ENCODE measurements at regions not wholly inside any gene's neighbourhood (a gene's known extent, or its start where the extent isn't known, plus 50 kb on each side); places are given as distances from the start of the nearest gene placed in this dataset.

GRCh38 chr2:11074246-11074820, 80.9 kb upstream of the SLC66A3 start (continued):
- no peak for TF ChIP-seq TSHZ2 (CRISPR knock-in tag; IDR thresholded peaks at IDR 0.05)
- TF ChIP-seq OSR1 (CRISPR knock-in tag; IDR thresholded peaks at IDR 0.05), result no peak
- TF ChIP-seq GLIS3 (CRISPR knock-in tag; IDR thresholded peaks at IDR 0.05), result no peak
- TF ChIP-seq ZFP30 (CRISPR knock-in tag; IDR thresholded peaks at IDR 0.05), result no peak
- TF ChIP-seq ZNF70 (CRISPR knock-in tag; IDR thresholded peaks at IDR 0.05), result no peak
- TF ChIP-seq ISL1 (CRISPR knock-in tag; IDR thresholded peaks at IDR 0.05), result no peak
- TF ChIP-seq PATZ1 (CRISPR knock-in tag; IDR thresholded peaks at IDR 0.05; ENCODE audit: borderline replicate concordance), result no peak
- no peak for TF ChIP-seq TCF4 (CRISPR knock-in tag; IDR thresholded peaks at IDR 0.05; ENCODE audit: borderline replicate concordance)
- no peak for TF ChIP-seq PPARA (CRISPR knock-in tag; IDR thresholded peaks at IDR 0.05; ENCODE audit: borderline replicate concordance)
- TF ChIP-seq TOX (CRISPR knock-in tag; IDR thresholded peaks at IDR 0.05; ENCODE audit: borderline replicate concordance), result no peak

- no peak for ATAC-seq
- TF ChIP-seq TOX (CRISPR knock-in tag; IDR thresholded peaks at IDR 0.05; ENCODE audit: borderline replicate concordance), result no peak
- no peak for TF ChIP-seq PATZ1 (CRISPR knock-in tag; IDR thresholded peaks at IDR 0.05; ENCODE audit: borderline replicate concordance)
- TF ChIP-seq BACH2 (CRISPR knock-in tag; IDR thresholded peaks at IDR 0.05; ENCODE audit: borderline replicate concordance), result no peak
- TF ChIP-seq RARB (CRISPR knock-in tag; IDR thresholded peaks at IDR 0.05), result no peak
- no peak for TF ChIP-seq PPARA (CRISPR knock-in tag; IDR thresholded peaks at IDR 0.05; ENCODE audit: borderline replicate concordance)
- no peak for TF ChIP-seq CREB5 (CRISPR knock-in tag; IDR thresholded peaks at IDR 0.05; ENCODE audit: low read depth)
- no peak for TF ChIP-seq ZNF8 (CRISPR knock-in tag; IDR thresholded peaks at IDR 0.05)
- no peak for TF ChIP-seq ZFP30 (CRISPR knock-in tag; IDR thresholded peaks at IDR 0.05)
- no peak for TF ChIP-seq ZNF565 (CRISPR knock-in tag; conservative IDR thresholded peaks at IDR 0.05; ENCODE audit: low read depth)
- no peak for TF ChIP-seq ZC3H10 (CRISPR knock-in tag; IDR thresholded peaks at IDR 0.05)
- TF ChIP-seq ZNF70 (CRISPR knock-in tag; IDR thresholded peaks at IDR 0.05), result no peak
- no peak for TF ChIP-seq ZFP3 (CRISPR knock-in tag; IDR thresholded peaks at IDR 0.05)
Measured at GRCh38 chr2:11075221-11075620, 80.0 kb upstream of the SLC66A3 start.

- no peak for ATAC-seq
- no peak for TF ChIP-seq CSRNP3 (CRISPR knock-in tag; IDR thresholded peaks at IDR 0.05)
- no peak for TF ChIP-seq ZNF70 (CRISPR knock-in tag; IDR thresholded peaks at IDR 0.05)
- no peak for TF ChIP-seq TSHZ2 (CRISPR knock-in tag; IDR thresholded peaks at IDR 0.05)
- TF ChIP-seq ESRRG (CRISPR knock-in tag; IDR thresholded peaks at IDR 0.05), result no peak
- TF ChIP-seq RARB (CRISPR knock-in tag; IDR thresholded peaks at IDR 0.05), result no peak
- TF ChIP-seq ZC3H10 (CRISPR knock-in tag; IDR thresholded peaks at IDR 0.05), result no peak
- no peak for TF ChIP-seq ARNTL (CRISPR knock-in tag; IDR thresholded peaks at IDR 0.05; ENCODE audit: borderline replicate concordance, low read depth)
- no peak for TF ChIP-seq GLIS3 (CRISPR knock-in tag; IDR thresholded peaks at IDR 0.05)
- TF ChIP-seq PATZ1 (CRISPR knock-in tag; IDR thresholded peaks at IDR 0.05; ENCODE audit: borderline replicate concordance), result no peak
- no peak for TF ChIP-seq ZFP3 (CRISPR knock-in tag; IDR thresholded peaks at IDR 0.05)
- TF ChIP-seq OSR1 (CRISPR knock-in tag; IDR thresholded peaks at IDR 0.05), result no peak
- no peak for TF ChIP-seq SNAI2 (CRISPR knock-in tag; IDR thresholded peaks at IDR 0.05)
- TF ChIP-seq CSDC2 (CRISPR knock-in tag; IDR thresholded peaks at IDR 0.05), result no peak
- no peak for TF ChIP-seq ZNF8 (CRISPR knock-in tag; IDR thresholded peaks at IDR 0.05)
- TF ChIP-seq TOX (CRISPR knock-in tag; IDR thresholded peaks at IDR 0.05; ENCODE audit: borderline replicate concordance), result no peak
- no peak for TF ChIP-seq PPARA (CRISPR knock-in tag; IDR thresholded peaks at IDR 0.05; ENCODE audit: borderline replicate concordance)
Measured at GRCh38 chr2:11077411-11077810, 77.9 kb upstream of the SLC66A3 start.

All from SK-N-SH treated with all-trans-retinoic acid at 6 μM for 48 hours (cell line).